ENCODE measurements at regions not wholly inside any gene's neighbourhood (a gene's known extent, or its start where the extent isn't known, plus 50 kb on each side); places are given as distances from the start of the nearest gene placed in this dataset.

DNA sequence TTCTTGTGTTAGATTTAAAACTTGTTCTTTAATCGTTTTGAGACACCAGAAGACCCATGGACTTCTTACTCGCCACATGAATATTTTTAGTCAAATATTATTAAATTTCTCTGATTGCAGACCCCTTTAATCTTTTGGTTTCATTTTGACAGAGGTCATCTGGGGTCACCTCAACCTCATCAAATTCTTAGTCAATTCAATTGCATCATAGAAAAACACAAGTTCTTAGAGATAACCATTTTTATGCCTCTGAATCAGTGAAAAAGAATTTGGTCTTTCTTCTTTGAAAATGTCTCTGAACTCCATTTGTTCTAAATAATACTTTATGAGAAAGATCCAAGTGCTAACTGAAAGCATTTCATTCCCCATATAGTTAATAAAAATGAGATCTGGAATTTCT, 55.2 kb upstream of the CBLN4 start:
- no peaks in the 10 kb centered on the region for H3K9me2 ChIP-seq
- no peak for TF ChIP-seq GABPA (IDR thresholded peaks at IDR 0.05; ENCODE audit: low read depth)
- TF ChIP-seq, protein P1, sequence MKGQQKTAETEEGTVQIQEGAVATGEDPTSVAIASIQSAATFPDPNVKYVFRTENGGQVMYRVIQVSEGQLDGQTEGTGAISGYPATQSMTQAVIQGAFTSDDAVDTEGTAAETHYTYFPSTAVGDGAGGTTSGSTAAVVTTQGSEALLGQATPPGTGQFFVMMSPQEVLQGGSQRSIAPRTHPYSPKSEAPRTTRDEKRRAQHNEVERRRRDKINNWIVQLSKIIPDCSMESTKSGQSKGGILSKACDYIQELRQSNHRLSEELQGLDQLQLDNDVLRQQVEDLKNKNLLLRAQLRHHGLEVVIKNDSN (IDR thresholded peaks at IDR 0.05; ENCODE audit: borderline replicate concordance, low read depth), result no peak
- TF ChIP-seq POLR2AphosphoS5 (IDR thresholded peaks at IDR 0.05; ENCODE audit: low read depth, low read length), result no peak
- TF ChIP-seq EZH2phosphoT487 (IDR thresholded peaks at IDR 0.05; ENCODE audit: borderline replicate concordance, low read depth), result no peak
- TF ChIP-seq EP300 (IDR thresholded peaks at IDR 0.05; ENCODE audit: borderline replicate concordance in 1 of 2, low read depth in 1 of 2, low read length in 1 of 2), result no peak
- no peak for TF ChIP-seq YY1 (IDR thresholded peaks at IDR 0.05; ENCODE audit: low read depth)
- no peak for TF ChIP-seq FOXM1 (IDR thresholded peaks at IDR 0.05; ENCODE audit: low read depth)
- TF ChIP-seq, protein P2, sequence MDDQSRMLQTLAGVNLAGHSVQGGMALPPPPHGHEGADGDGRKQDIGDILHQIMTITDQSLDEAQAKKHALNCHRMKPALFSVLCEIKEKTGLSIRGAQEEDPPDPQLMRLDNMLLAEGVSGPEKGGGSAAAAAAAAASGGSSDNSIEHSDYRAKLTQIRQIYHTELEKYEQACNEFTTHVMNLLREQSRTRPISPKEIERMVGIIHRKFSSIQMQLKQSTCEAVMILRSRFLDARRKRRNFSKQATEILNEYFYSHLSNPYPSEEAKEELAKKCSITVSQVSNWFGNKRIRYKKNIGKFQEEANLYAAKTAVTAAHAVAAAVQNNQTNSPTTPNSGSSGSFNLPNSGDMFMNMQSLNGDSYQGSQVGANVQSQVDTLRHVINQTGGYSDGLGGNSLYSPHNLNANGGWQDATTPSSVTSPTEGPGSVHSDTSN (IDR thresholded peaks at IDR 0.05), result no peak
- TF ChIP-seq, protein P3, sequence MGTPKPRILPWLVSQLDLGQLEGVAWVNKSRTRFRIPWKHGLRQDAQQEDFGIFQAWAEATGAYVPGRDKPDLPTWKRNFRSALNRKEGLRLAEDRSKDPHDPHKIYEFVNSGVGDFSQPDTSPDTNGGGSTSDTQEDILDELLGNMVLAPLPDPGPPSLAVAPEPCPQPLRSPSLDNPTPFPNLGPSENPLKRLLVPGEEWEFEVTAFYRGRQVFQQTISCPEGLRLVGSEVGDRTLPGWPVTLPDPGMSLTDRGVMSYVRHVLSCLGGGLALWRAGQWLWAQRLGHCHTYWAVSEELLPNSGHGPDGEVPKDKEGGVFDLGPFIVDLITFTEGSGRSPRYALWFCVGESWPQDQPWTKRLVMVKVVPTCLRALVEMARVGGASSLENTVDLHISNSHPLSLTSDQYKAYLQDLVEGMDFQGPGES (IDR thresholded peaks at IDR 0.05; ENCODE audit: low read depth, low read length), result no peak
- TF ChIP-seq SIN3A (IDR thresholded peaks at IDR 0.05; ENCODE audit: borderline replicate concordance, low read depth, low read length), result no peak
- no peak for TF ChIP-seq FOSL2 (IDR thresholded peaks at IDR 0.05; ENCODE audit: borderline replicate concordance, low read depth)
- TF ChIP-seq ELF1 (IDR thresholded peaks at IDR 0.05), result no peak
- H3K36me3 ChIP-seq (replicated peaks in 1 of 2; ENCODE audit: control insufficient read depth in 1 of 2, insufficient read depth in 2 of 2, low read length in 1 of 2), result no peaks in the 10 kb centered on the region
- H3K79me2 ChIP-seq (ENCODE audit: insufficient read depth), result no peaks in the 10 kb centered on the region
- ChIA-PET POLR2A (no interaction called here), CTCF (no interaction called here)
- WGBS (ENCODE audit: low lambda C conversion rate), result 6% methylated on average over 2 of the region's 2 CpGs
- no peak overlapping the region for H3K9ac ChIP-seq
- H3K4me1 ChIP-seq (ENCODE audit: control insufficient read depth in 1 of 2, insufficient read depth in 2 of 2, low read depth in 1 of 2, low read length in 1 of 2), result no peaks in the 10 kb centered on the region
- H3F3A ChIP-seq (replicated peaks; ENCODE audit: insufficient read depth), result no peaks in the 10 kb centered on the region
- peaks cover 3% of the 10 kb centered on the region; the same call in 1 of the 2 replicates for H3K9me3 ChIP-seq
- H4K20me1 ChIP-seq (ENCODE audit: insufficient read depth), result no peaks in the 10 kb centered on the region
- H3K4me3 ChIP-seq (ENCODE audit: low read depth in 2 of 2, low read length in 1 of 2), result no peak overlapping the region
- no peaks in the 10 kb centered on the region for H3K27me3 ChIP-seq (ENCODE audit: insufficient read depth)
- no peak for DNase-seq
- H3K27ac ChIP-seq (ENCODE audit: low read depth in 2 of 2, low read length in 1 of 2), result no peak overlapping the region
- no peak overlapping the region for H2AFZ ChIP-seq (ENCODE audit: low read depth)
- H3K4me2 ChIP-seq, result no peak overlapping the region

DNA sequence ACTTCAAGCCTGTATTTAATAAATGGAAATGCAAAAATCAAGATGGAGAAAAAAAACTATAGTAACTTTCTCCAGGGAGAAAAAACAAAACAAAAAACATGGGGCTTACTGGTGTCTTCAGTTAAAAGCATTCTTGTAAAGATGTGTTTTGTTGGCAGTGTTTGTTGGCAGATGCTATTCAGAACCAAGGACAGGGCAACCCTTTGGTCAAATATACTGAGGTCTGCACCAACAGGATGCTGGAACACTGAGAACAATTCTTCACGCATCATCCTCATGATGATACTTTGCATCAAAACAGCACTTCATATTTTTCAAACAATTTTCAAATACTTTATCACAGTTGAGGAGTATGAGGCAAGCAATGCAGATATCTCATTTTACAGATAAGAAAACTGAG, 63.7 kb upstream of the CBLN4 start:
- H4K20me1 ChIP-seq (ENCODE audit: insufficient read depth), result no peaks in the 10 kb centered on the region
- peaks cover 1% of the 10 kb centered on the region; the same call in 1 of the 2 replicates for H3K9me3 ChIP-seq
- TF ChIP-seq, protein P4, sequence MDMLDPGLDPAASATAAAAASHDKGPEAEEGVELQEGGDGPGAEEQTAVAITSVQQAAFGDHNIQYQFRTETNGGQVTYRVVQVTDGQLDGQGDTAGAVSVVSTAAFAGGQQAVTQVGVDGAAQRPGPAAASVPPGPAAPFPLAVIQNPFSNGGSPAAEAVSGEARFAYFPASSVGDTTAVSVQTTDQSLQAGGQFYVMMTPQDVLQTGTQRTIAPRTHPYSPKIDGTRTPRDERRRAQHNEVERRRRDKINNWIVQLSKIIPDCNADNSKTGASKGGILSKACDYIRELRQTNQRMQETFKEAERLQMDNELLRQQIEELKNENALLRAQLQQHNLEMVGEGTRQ (IDR thresholded peaks at IDR 0.05; ENCODE audit: borderline replicate concordance, low read depth, low read length), result no peak
- TF ChIP-seq YY1 (IDR thresholded peaks at IDR 0.05; ENCODE audit: low read depth) (no peak), TEAD4 (IDR thresholded peaks at IDR 0.05; ENCODE audit: borderline replicate concordance, insufficient read depth) (no peak), FOSL2 (IDR thresholded peaks at IDR 0.05; ENCODE audit: borderline replicate concordance, low read depth) (no peak), POLR2AphosphoS5 (IDR thresholded peaks at IDR 0.05; ENCODE audit: low read depth, low read length) (no peak), EP300 (IDR thresholded peaks at IDR 0.05; ENCODE audit: borderline replicate concordance in 1 of 2, low read depth in 1 of 2, low read length in 1 of 2) (no peak)
- TF ChIP-seq, protein P3 (IDR thresholded peaks at IDR 0.05; ENCODE audit: low read depth, low read length), result no peak
- TF ChIP-seq, protein P5, sequence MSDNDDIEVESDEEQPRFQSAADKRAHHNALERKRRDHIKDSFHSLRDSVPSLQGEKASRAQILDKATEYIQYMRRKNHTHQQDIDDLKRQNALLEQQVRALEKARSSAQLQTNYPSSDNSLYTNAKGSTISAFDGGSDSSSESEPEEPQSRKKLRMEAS (IDR thresholded peaks at IDR 0.05; ENCODE audit: low read depth), result no peak
- no peaks in the 10 kb centered on the region for H3K36me3 ChIP-seq (replicated peaks in 1 of 2; ENCODE audit: control insufficient read depth in 1 of 2, insufficient read depth in 2 of 2, low read length in 1 of 2)
- no peaks in the 10 kb centered on the region for H3K4me1 ChIP-seq (ENCODE audit: control insufficient read depth in 1 of 2, insufficient read depth in 2 of 2, low read depth in 1 of 2, low read length in 1 of 2)
- H2AFZ ChIP-seq (ENCODE audit: low read depth), result no peak overlapping the region
- H3K27ac ChIP-seq (ENCODE audit: low read depth in 2 of 2, low read length in 1 of 2), result no peak overlapping the region
- ChIA-PET CTCF (no interaction called here), POLR2A (no interaction called here)
- no peaks in the 10 kb centered on the region for H3K27me3 ChIP-seq (ENCODE audit: insufficient read depth)
- 41% methylated on average over 1 of the region's 1 CpG for WGBS (ENCODE audit: low lambda C conversion rate)
- no peak overlapping the region for H3K4me3 ChIP-seq (ENCODE audit: low read depth in 2 of 2, low read length in 1 of 2)
- H3K9me2 ChIP-seq, result no peaks in the 10 kb centered on the region
- DNase-seq, result no peak
- H3K9ac ChIP-seq, result no peak overlapping the region
- H3F3A ChIP-seq (replicated peaks; ENCODE audit: insufficient read depth), result no peaks in the 10 kb centered on the region
- H3K4me2 ChIP-seq, result no peak overlapping the region
- no peaks in the 10 kb centered on the region; the same call in 1 of the 2 replicates for H3K79me2 ChIP-seq (ENCODE audit: insufficient read depth)

Data from SK-N-SH (cell line).